H9 (cell line): ENCODE measurements at regions not wholly inside any gene's neighbourhood (a gene's known extent, or its start where the extent isn't known, plus 50 kb on each side); places are given as distances from the start of the nearest gene placed in this dataset.

ENCODE experiments used
- DNase-seq: peaks from one replicate; pipeline ENCODE4 v3.0.0-alpha.2; 2017
- H2AFZ ChIP-seq: one replicate; pipeline ENCODE4 v1.6.1; 2013; ENCODE audit warnings: mild to moderate bottlenecking, low read length, control low read depth, moderate library complexity
- H2AK5ac ChIP-seq: 2 replicates; pipeline ENCODE4 v1.6.1; 2013; ENCODE audit warnings: low read length, control low read depth, mixed read lengths; ENCODE audit not compliant: insufficient read length
- H2BK120ac ChIP-seq: one replicate; pipeline ENCODE4 v1.6.1; 2013; ENCODE audit warnings: low read depth, mild to moderate bottlenecking, low read length, control low read depth, inconsistent platforms; ENCODE audit not compliant: poor library complexity, severe bottlenecking
- H2BK12ac ChIP-seq: 2 replicates; pipeline ENCODE4 v1.6.1; 2013; ENCODE audit warnings: low read length, control low read depth, mixed read lengths, low read depth; ENCODE audit not compliant: insufficient read length
- H2BK15ac ChIP-seq: 2 replicates; pipeline ENCODE4 v1.6.1; 2013; ENCODE audit warnings: low read depth, low read length, control low read depth
- H2BK20ac ChIP-seq: one replicate; pipeline ENCODE4 v1.6.1; 2013; ENCODE audit warnings: low read depth, mild to moderate bottlenecking, low read length, control low read depth, inconsistent platforms; ENCODE audit not compliant: poor library complexity, severe bottlenecking
- H2BK5ac ChIP-seq: 2 replicates; pipeline ENCODE4 v1.6.1; 2013; ENCODE audit warnings: low read length, control low read depth, mixed read lengths; ENCODE audit not compliant: insufficient read length
- H3K14ac ChIP-seq: 2 replicates; pipeline ENCODE4 v1.6.1; 2013; ENCODE audit warnings: low read length, control low read depth; ENCODE audit not compliant: insufficient read depth
- H3K18ac ChIP-seq: 2 replicates; pipeline ENCODE4 v1.6.1; 2013; ENCODE audit warnings: low read depth, mild to moderate bottlenecking, mixed read lengths, low read length, control low read depth; ENCODE audit not compliant: insufficient read length
- H3K23ac ChIP-seq: 2 replicates; pipeline ENCODE4 v1.6.1; 2013; ENCODE audit warnings: low read length, control low read depth, mixed read lengths, low read depth; ENCODE audit not compliant: insufficient read length
- H3K23me2 ChIP-seq: 2 replicates; pipeline ENCODE4 v1.6.1; 2013; ENCODE audit warnings: low read depth, mild to moderate bottlenecking, mixed read lengths, low read length, control low read depth; ENCODE audit not compliant: insufficient read length, poor library complexity, severe bottlenecking
- H3K27ac ChIP-seq: 2 replicates; pipeline ENCODE4 v1.5.1; 2013; ENCODE audit warnings: low read length, control low read depth, mixed read lengths, low read depth; ENCODE audit not compliant: insufficient read length
- H3K27me3 ChIP-seq: 2 replicates; pipeline ENCODE4 v1.6.1; 2013; ENCODE audit warnings: low read length, control low read depth, inconsistent platforms; ENCODE audit not compliant: insufficient read depth
- H3K4ac ChIP-seq: 2 replicates; pipeline ENCODE4 v1.6.1; 2013; ENCODE audit warnings: low read depth, mild to moderate bottlenecking, control low read depth, inconsistent platforms, low read length, moderate library complexity
- H3K4me1 ChIP-seq: 2 replicates; pipeline ENCODE4 v1.6.1; 2013; ENCODE audit warnings: low read length, control low read depth, inconsistent platforms; ENCODE audit not compliant: insufficient read depth
- H3K4me2 ChIP-seq: 2 replicates; pipeline ENCODE4 v1.6.1; 2013; ENCODE audit warnings: low read length, control low read depth, mixed read lengths; ENCODE audit not compliant: insufficient read length, insufficient read depth
- H3K56ac ChIP-seq: 2 replicates; pipeline ENCODE4 v1.6.1; 2013; ENCODE audit warnings: low read depth, mild to moderate bottlenecking, mixed read lengths, low read length, control low read depth; ENCODE audit not compliant: insufficient read length
- H3K79me1 ChIP-seq: 2 replicates; pipeline ENCODE4 v1.6.1; 2013; ENCODE audit warnings: low read depth, mild to moderate bottlenecking, moderate library complexity, low read length, control low read depth, inconsistent platforms; ENCODE audit not compliant: insufficient read depth, poor library complexity, severe bottlenecking
- H3K79me2 ChIP-seq: 2 replicates; pipeline ENCODE4 v1.6.1; 2013; ENCODE audit warnings: low read length, control low read depth, inconsistent platforms; ENCODE audit not compliant: insufficient read depth
- H3K9ac ChIP-seq: 2 replicates; pipeline ENCODE4 v1.6.1; 2013; ENCODE audit warnings: low read length, control low read depth, mixed read lengths; ENCODE audit not compliant: insufficient read length; ENCODE audit errors: extremely low read depth
- H3K9me3 ChIP-seq: one replicate; pipeline ENCODE4 v1.6.1; 2013; ENCODE audit warnings: low read depth, low read length, inconsistent platforms; ENCODE audit not compliant: control insufficient read depth
- H3T11ph ChIP-seq: one replicate; pipeline ENCODE4 v1.6.1; 2013; ENCODE audit warnings: mild to moderate bottlenecking, low read length, control low read depth, inconsistent platforms
- H4K20me1 ChIP-seq: one replicate; pipeline ENCODE4 v1.6.1; 2013; ENCODE audit not compliant: control insufficient read depth, insufficient read length, insufficient read depth
- H4K5ac ChIP-seq: 2 replicates; pipeline ENCODE4 v1.6.1; 2013; ENCODE audit warnings: low read depth, mild to moderate bottlenecking, mixed read lengths, low read length, control low read depth; ENCODE audit not compliant: insufficient read length
- H4K8ac ChIP-seq: replicated peaks from 2 replicates; pipeline ENCODE4 v1.6.1; 2013; ENCODE audit warnings: low read length, control low read depth, mixed read lengths, low read depth; ENCODE audit not compliant: insufficient read length
- H4K91ac ChIP-seq: 2 replicates; pipeline ENCODE4 v1.6.1; 2013; ENCODE audit warnings: low read depth, mild to moderate bottlenecking, moderate library complexity, mixed read lengths, low read length, control low read depth; ENCODE audit not compliant: insufficient read length
- H3K27ac Mint-ChIP-seq, 3 experiments: 2 replicates in 2 of 3; 3 replicates in 1 of 3; pipeline ENCODE4 v1.8.0; 2020 to 2021; ENCODE audit warnings: mixed read lengths in 3 of 3, mild to moderate bottlenecking in 1 of 3, moderate library complexity in 1 of 3
- H3K27me3 Mint-ChIP-seq: 2 replicates; pipeline ENCODE4 v1.8.0; 2021; ENCODE audit warnings: low read depth, mild to moderate bottlenecking, moderate library complexity, mixed read lengths
- H3K36me3 Mint-ChIP-seq, 3 experiments: 2 replicates in 2 of 3; 3 replicates in 1 of 3; pipeline ENCODE4 v1.8.0; 2020 to 2021; ENCODE audit warnings: low read depth in 3 of 3, mixed read lengths in 3 of 3; ENCODE audit not compliant: insufficient read depth in 1 of 3
- H3K4me1 Mint-ChIP-seq, 2 experiments: 2 replicates each; pipeline ENCODE4 v1.8.0; 2020; ENCODE audit warnings: mixed read lengths in 2 of 2
- H3K4me3 Mint-ChIP-seq, 2 experiments: 2 replicates in 1 of 2; 3 replicates in 1 of 2; pipeline ENCODE4 v1.8.0; 2020 to 2021; ENCODE audit warnings: mild to moderate bottlenecking in 2 of 2, mixed read lengths in 2 of 2, moderate library complexity in 1 of 2
- H3K9me3 Mint-ChIP-seq, 2 experiments: 2 replicates in 1 of 2; 3 replicates in 1 of 2; pipeline ENCODE4 v1.8.0; 2020; ENCODE audit warnings: mild to moderate bottlenecking in 2 of 2, mixed read lengths in 2 of 2, moderate library complexity in 1 of 2
- CTCF ChIP-seq: fragments of 200-600 bp; sonication (generic); conservative IDR thresholded peaks from 3 replicates; pipeline ENCODE4 v1.8.0; 2021; ENCODE audit warnings: antibody characterized with exemption, mild to moderate bottlenecking
- WGBS: extraction: QIAGEN DNeasy Blood & Tissue Kit; methylation state at CpG from one replicate; pipeline ENCODE4 v1.1.7; 2013; ENCODE audit warnings: missing lambda C conversion rate, low lambda C conversion rate, mixed read lengths; ENCODE audit not compliant: insufficient read length; ENCODE audit errors: extremely low coverage; 5-methylcytosine and 5-hydroxymethylcytosine counted together

DNA sequence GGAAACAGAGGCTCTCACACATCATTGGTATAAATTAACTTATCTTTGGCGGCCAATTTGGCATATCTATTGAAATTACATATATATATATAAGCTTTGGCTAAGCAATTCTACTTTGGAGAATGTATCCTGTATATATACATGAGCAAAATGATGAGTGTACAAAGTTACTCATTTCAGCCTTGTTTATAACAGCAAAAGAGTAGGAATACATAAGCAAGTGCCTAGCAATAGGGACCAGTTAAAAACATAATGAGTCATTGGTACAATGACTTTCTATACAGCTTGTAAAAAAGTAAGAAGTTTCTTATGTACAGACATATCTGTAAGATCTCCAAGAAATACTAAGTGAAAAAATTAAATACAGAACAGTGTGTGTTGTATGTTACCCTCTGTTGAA is 190.8 kb downstream of the LTN1 start:
- H4K91ac ChIP-seq = no peak overlapping the region
- no peak overlapping the region for H3K18ac ChIP-seq
- H2BK12ac ChIP-seq = no peak overlapping the region
- no peak overlapping the region for H3K4me2 ChIP-seq
- H3K9ac ChIP-seq = no peak overlapping the region
- H3K4ac ChIP-seq = no peak overlapping the region
- DNase-seq = no peak
- no peak overlapping the region for H3K27ac ChIP-seq
- no peaks in the 10 kb centered on the region; a peak in 1 of 4 replicates for H3K4me1 Mint-ChIP-seq
- H3K56ac ChIP-seq = no peak overlapping the region
- TF ChIP-seq CTCF = no peak
- H2AK5ac ChIP-seq = no peak overlapping the region
- no peak overlapping the region for H3K14ac ChIP-seq
- no peaks in the 10 kb centered on the region for H3K9me3 ChIP-seq
- H2BK15ac ChIP-seq = no peak overlapping the region
- H2BK5ac ChIP-seq = no peak overlapping the region
- H4K20me1 ChIP-seq = no peaks in the 10 kb centered on the region
- H3K23me2 ChIP-seq = no peaks in the 10 kb centered on the region
- no peaks in the 10 kb centered on the region for H3K27me3 ChIP-seq
- no peak overlapping the region for H4K8ac ChIP-seq
- H2BK20ac ChIP-seq = no peak overlapping the region
- H2BK120ac ChIP-seq = no peak overlapping the region
- no peak overlapping the region for H4K5ac ChIP-seq
- H3K36me3 Mint-ChIP-seq = peaks cover 0 to 4% (median 0%) of the 10 kb centered on the region in 3 experiments; a peak in 3 of 7 replicates
- H3K4me3 Mint-ChIP-seq = no peak overlapping the region
- no peak overlapping the region for H3T11ph ChIP-seq
- no peaks in the 10 kb centered on the region; a peak in 3 of 5 replicates for H3K9me3 Mint-ChIP-seq
- H3K27me3 Mint-ChIP-seq = no peaks in the 10 kb centered on the region
- H3K4me1 ChIP-seq = no peaks in the 10 kb centered on the region
- no peak overlapping the region for H2AFZ ChIP-seq
- H3K79me2 ChIP-seq = no peaks in the 10 kb centered on the region
- no peaks in the 10 kb centered on the region for H3K79me1 ChIP-seq
- no peak overlapping the region for H3K23ac ChIP-seq
- WGBS = no CpG with 5 or more reads among the region's 1 CpG
- no peak overlapping the region for H3K27ac Mint-ChIP-seq
